ENCODE measurements at regions not wholly inside any gene's neighbourhood (a gene's known extent, or its start where the extent isn't known, plus 50 kb on each side); places are given as distances from the start of the nearest gene placed in this dataset.
A peak's percentile ranks its signal among the peaks of the same experiment; 100 is the strongest.

GRCh38 chr9:75198436-75198835 is 110.1 kb downstream of the OSTF1 start:
- Histone ChIP-seq H3K27me3 (ENCODE audit: insufficient read depth, low read length) (no peaks in the 10 kb centered on the region), H2AK5ac (ENCODE audit: insufficient read length, low read length) (no peak overlapping the region), H3K4ac (ENCODE audit: low read depth, low read length) (no peak overlapping the region), H2BK15ac (ENCODE audit: low read depth, low read length) (no peak overlapping the region), H2BK12ac (ENCODE audit: insufficient read length, low read depth, low read length) (no peak overlapping the region), H2BK20ac (ENCODE audit: low read depth, low read length, poor library complexity, severe bottlenecking) (no peak overlapping the region), H3K9me3 (ENCODE audit: control insufficient read depth, low read depth, low read length) (no peaks in the 10 kb centered on the region), H3K4me1 (ENCODE audit: insufficient read depth, low read length) (no peaks in the 10 kb centered on the region), H2BK120ac (ENCODE audit: low read depth, low read length, poor library complexity, severe bottlenecking) (no peak overlapping the region), H3K79me1 (ENCODE audit: insufficient read depth, low read depth, low read length, poor library complexity, severe bottlenecking) (no peaks in the 10 kb centered on the region), H3T11ph (ENCODE audit: low read length) (no peak overlapping the region), H4K91ac (ENCODE audit: insufficient read length, low read depth, low read length) (no peak overlapping the region), H3K14ac (ENCODE audit: insufficient read depth, low read length) (no peak overlapping the region), H3K18ac (ENCODE audit: insufficient read length, low read depth, low read length) (no peak overlapping the region), H4K8ac (replicated peaks; ENCODE audit: insufficient read length, low read depth, low read length) (no peak overlapping the region), H2AFZ (ENCODE audit: low read length) (no peak overlapping the region), H3K23me2 (ENCODE audit: insufficient read length, low read depth, low read length, poor library complexity, severe bottlenecking) (no peaks in the 10 kb centered on the region), H4K20me1 (ENCODE audit: control insufficient read depth, insufficient read depth, insufficient read length) (no peaks in the 10 kb centered on the region), H2BK5ac (ENCODE audit: insufficient read length, low read length) (no peak overlapping the region), H3K56ac (ENCODE audit: insufficient read length, low read depth, low read length) (no peak overlapping the region), H3K4me2 (ENCODE audit: insufficient read depth, insufficient read length, low read length) (no peak overlapping the region), H3K27ac (ENCODE audit: insufficient read length, low read depth, low read length) (no peak overlapping the region), H3K9ac (ENCODE audit: extremely low read depth, insufficient read length, low read length) (no peak overlapping the region), H4K5ac (ENCODE audit: insufficient read length, low read depth, low read length) (no peak overlapping the region), H3K79me2 (ENCODE audit: insufficient read depth, low read length) (no peaks in the 10 kb centered on the region), H3K23ac (ENCODE audit: insufficient read length, low read depth, low read length) (no peak overlapping the region)
- no peak overlapping the region for H3K4me3 Mint-ChIP-seq
- no peaks in the 10 kb centered on the region for H3K9me3 Mint-ChIP-seq
- no peak overlapping the region for H3K27ac Mint-ChIP-seq
- no peaks in the 10 kb centered on the region for H3K36me3 Mint-ChIP-seq (ENCODE audit: insufficient read depth in 1 of 3, low read depth in 3 of 3)
- peak; percentile 78 for DNase-seq
- peak; percentile 66 for TF ChIP-seq CTCF (conservative IDR thresholded peaks at IDR 0.05)
- no peaks in the 10 kb centered on the region; the same call in 1 of the 2 replicates for H3K27me3 Mint-ChIP-seq (ENCODE audit: low read depth)
- H3K4me1 Mint-ChIP-seq = peaks cover 10% of the 10 kb centered on the region in 2 experiments
- no CpG with 5 or more reads among the region's 7 CpGs for WGBS (ENCODE audit: extremely low coverage, insufficient read length, low lambda C conversion rate)

Measured in H9 (cell line).